Superior temporal gyrus (tissue), 1 donor: ENCODE measurements at regions not wholly inside any gene's neighbourhood (a gene's known extent, or its start where the extent isn't known, plus 50 kb on each side); places are given as distances from the start of the nearest gene placed in this dataset.

Experiments used
- DNase-seq: peaks from one replicate; pipeline ENCODE4 v3.0.0-alpha.2; 2016; ENCODE audit errors: extremely low spot score

- no peak for DNase-seq
These were observed 1139.3 kb downstream of the BRD1 start for GRCh38 chr22:48688366-48688765.

GRCh38 chr22:48687606-48688005 is 1140.1 kb downstream of the BRD1 start:
- no peak for DNase-seq

GRCh38 chr22:48686694-48687302 is 1140.9 kb downstream of the BRD1 start:
- DNase-seq: no peak

GRCh38 chr22:48685767-48686166 is 1141.9 kb downstream of the BRD1 start:
- no peak for DNase-seq

GRCh38 chr22:48683640-48684039 is 1144.0 kb downstream of the BRD1 start:
- DNase-seq: no peak

- no peak for DNase-seq
These were observed 1145.2 kb downstream of the BRD1 start for GRCh38 chr22:48682504-48682903.

GRCh38 chr22:48680601-48681000 is 1147.1 kb downstream of the BRD1 start:
- no peak for DNase-seq

GRCh38 chr22:48679656-48680555 is 1147.8 kb downstream of the BRD1 start:
- no peak for DNase-seq

GRCh38 chr22:48678171-48679135 is 1149.2 kb downstream of the BRD1 start:
- DNase-seq: no peak

GRCh38 chr22:48677621-48678020 is 1150.1 kb downstream of the BRD1 start:
- no peak for DNase-seq

GRCh38 chr22:48677168-48677520 is 1150.5 kb downstream of the BRD1 start:
- no peak for DNase-seq

GRCh38 chr22:48676266-48677167 is 1151.2 kb downstream of the BRD1 start:
- DNase-seq: no peak

- no peak for DNase-seq
These were observed 1151.9 kb downstream of the BRD1 start for GRCh38 chr22:48675830-48676145.

GRCh38 chr22:48675141-48675829 is 1152.4 kb downstream of the BRD1 start:
- no peak for DNase-seq

- no peak for DNase-seq
These were observed 1153.7 kb downstream of the BRD1 start for GRCh38 chr22:48673806-48674500.

GRCh38 chr22:48672387-48672786 is 1155.3 kb downstream of the BRD1 start:
- DNase-seq: no peak

GRCh38 chr22:48670731-48671130 is 1156.9 kb downstream of the BRD1 start:
- DNase-seq: no peak

- no peak for DNase-seq
These were observed 1157.5 kb downstream of the BRD1 start for GRCh38 chr22:48669986-48670716.

- no peak for DNase-seq
These were observed 1158.4 kb downstream of the BRD1 start for GRCh38 chr22:48669226-48669625.
